CD14-positive monocyte (primary cell): ENCODE measurements at regions not wholly inside any gene's neighbourhood (a gene's known extent, or its start where the extent isn't known, plus 50 kb on each side); places are given as distances from the start of the nearest gene placed in this dataset.

Source experiments
- DNase-seq, 3 donors: peaks; one replicate each; pipeline ENCODE4 v3.0.0-alpha.2; 2011 to 2022
- H2AFZ ChIP-seq: 2 replicates; pipeline ENCODE4 v1.6.0; 2012; ENCODE audit warnings: mild to moderate bottlenecking, low read depth, low read length, inconsistent platforms; ENCODE audit not compliant: insufficient read depth, poor library complexity, severe bottlenecking
- H3K27ac ChIP-seq, 2 donors: 1 replicate in 1 of 2; 2 replicates in 1 of 2; pipeline ENCODE4 v1.5.1; 2012 to 2013; ENCODE audit warnings: low read length in 2 of 2, control low read depth in 1 of 2, inconsistent platforms in 1 of 2, low read depth in 1 of 2, mild to moderate bottlenecking in 1 of 2
- H3K27me3 ChIP-seq, 2 donors: one replicate each; pipeline versions ENCODE4 v1.6.0 to v1.6.1; 2011 to 2013; ENCODE audit warnings: low read length in 2 of 2; ENCODE audit not compliant: control insufficient read depth in 2 of 2, insufficient read depth in 2 of 2
- H3K36me3 ChIP-seq, 2 donors: replicated peaks in 1 of 2; 1 replicate in 1 of 2; 2 replicates in 1 of 2; pipeline versions ENCODE4 v1.5.1 to v1.6.1; 2012 to 2013; ENCODE audit warnings: low read length in 2 of 2, control low read depth in 1 of 2, inconsistent platforms in 1 of 2, mild to moderate bottlenecking in 1 of 2; ENCODE audit not compliant: insufficient read depth in 2 of 2, control insufficient read depth in 1 of 2
- H3K4me1 ChIP-seq, 2 donors: 1 replicate in 1 of 2; 2 replicates in 1 of 2; pipeline versions ENCODE4 v1.5.1 to v1.6.1; 2012 to 2013; ENCODE audit warnings: low read length in 2 of 2, control low read depth in 1 of 2, inconsistent platforms in 1 of 2, mild to moderate bottlenecking in 1 of 2, moderate library complexity in 1 of 2; ENCODE audit not compliant: insufficient read depth in 2 of 2, control insufficient read depth in 1 of 2
- H3K4me2 ChIP-seq: replicated peaks from 2 replicates; pipeline ENCODE3; 2012; ENCODE audit warnings: low read length, moderate library complexity, mild to moderate bottlenecking; ENCODE audit not compliant: poor library complexity, severe bottlenecking; ENCODE audit errors: extremely low read depth
- H3K4me3 ChIP-seq, 3 experiments: fragments of 200-600 bp in 1 of 3; sonication (generic) in 1 of 3; replicated peaks in 1 of 3; 1 replicate in 2 of 3; 2 replicates in 1 of 3; pipeline ENCODE4 v1.5.1; 2011 to 2013; ENCODE audit warnings: low read length in 3 of 3, mild to moderate bottlenecking in 3 of 3, control low read depth in 2 of 3, low read depth in 2 of 3, inconsistent platforms in 1 of 3, moderate library complexity in 1 of 3
- H3K79me2 ChIP-seq: 2 replicates; pipeline ENCODE4 v1.6.0; 2012; ENCODE audit warnings: mild to moderate bottlenecking, control low read depth, inconsistent platforms, low read length, moderate library complexity; ENCODE audit not compliant: insufficient read depth
- H3K9ac ChIP-seq: 2 replicates; pipeline ENCODE4 v1.6.0; 2017; ENCODE audit warnings: low read length, mild to moderate bottlenecking; ENCODE audit not compliant: insufficient read depth, poor library complexity, severe bottlenecking
- H3K9me3 ChIP-seq, 2 donors: replicated peaks in 1 of 2; 1 replicate in 1 of 2; 2 replicates in 1 of 2; pipeline versions ENCODE4 v1.5.1 to v1.6.1; 2012 to 2013; ENCODE audit warnings: low read length in 2 of 2, control low read depth in 1 of 2; ENCODE audit not compliant: control insufficient read depth in 1 of 2, insufficient read depth in 1 of 2
- H4K20me1 ChIP-seq: 2 replicates; pipeline ENCODE4 v1.6.0; 2012; ENCODE audit warnings: mild to moderate bottlenecking, low read length, control low read depth, moderate library complexity; ENCODE audit not compliant: insufficient read depth
- H3K27ac Mint-ChIP-seq, 7 donors: one replicate each; pipeline ENCODE4 v1.8.0; 2020; ENCODE audit warnings: mild to moderate bottlenecking in 7 of 7, mixed read lengths in 7 of 7, moderate library complexity in 6 of 7, inconsistent platforms in 2 of 7
- H3K27me3 Mint-ChIP-seq, 3 donors: one replicate each; pipeline ENCODE4 v1.8.0; 2021 to 2022; ENCODE audit warnings: low read depth in 3 of 3, mild to moderate bottlenecking in 3 of 3, mixed read lengths in 3 of 3, moderate library complexity in 3 of 3, inconsistent platforms in 1 of 3
- H3K36me3 Mint-ChIP-seq, 2 donors: one replicate each; pipeline ENCODE4 v1.8.0; 2020; ENCODE audit warnings: mixed read lengths in 2 of 2, inconsistent platforms in 1 of 2, mild to moderate bottlenecking in 1 of 2
- H3K4me1 Mint-ChIP-seq: one replicate; pipeline ENCODE4 v1.8.0; 2020; ENCODE audit warnings: mild to moderate bottlenecking, mixed read lengths
- H3K4me3 Mint-ChIP-seq, 2 donors: one replicate each; pipeline ENCODE4 v1.8.0; 2020; ENCODE audit warnings: mild to moderate bottlenecking in 2 of 2, mixed read lengths in 2 of 2, moderate library complexity in 1 of 2
- H3K9me3 Mint-ChIP-seq, 7 donors: one replicate each; pipeline ENCODE4 v1.8.0; 2020 to 2022; ENCODE audit warnings: mixed read lengths in 7 of 7, mild to moderate bottlenecking in 6 of 7, moderate library complexity in 6 of 7, inconsistent platforms in 2 of 7
- WGBS: methylation state at CpG from one replicate; pipeline ENCODE4 v1.1.5; 2013; ENCODE audit warnings: missing lambda C conversion rate; ENCODE audit not compliant: insufficient coverage; 5-methylcytosine and 5-hydroxymethylcytosine counted together
- intact Hi-C, 2 donors: fragments of 100-400 bp; cut with micrococcal nuclease; formaldehyde crosslinking; loops; one replicate each; pipeline versions ENCODE4 v1.15.0 to v1.15.1; 2023
- TF ChIP-seq, protein P1 (sequence below): fragments of 200-600 bp; IDR thresholded peaks from one replicate; pipeline ENCODE4 v1.8.0; 2022; ENCODE audit warnings: antibody characterized with exemption, mild to moderate bottlenecking

- Mint-ChIP-seq H3K4me3 (no peak overlapping the region), H3K9me3 (peaks cover 0 to 2% (median 0%) of the 10 kb centered on the region in 7 donors), H3K27me3 (peaks cover 0 to 3% (median 0%) of the 10 kb centered on the region in 3 donors), H3K36me3 (no peaks in the 10 kb centered on the region), H3K27ac (no peak overlapping the region), H3K4me1 (no peaks in the 10 kb centered on the region)
- Histone ChIP-seq H3K27ac (no peak overlapping the region), H3K27me3 (no peaks in the 10 kb centered on the region), H3K9ac (no peak overlapping the region), H3K4me3 (no peak overlapping the region), H3K79me2 (no peaks in the 10 kb centered on the region), H2AFZ (no peak overlapping the region), H3K4me2 (no peak overlapping the region), H3K36me3 (no peaks in the 10 kb centered on the region), H3K4me1 (no peaks in the 10 kb centered on the region), H4K20me1 (no peaks in the 10 kb centered on the region), H3K9me3 (no peaks in the 10 kb centered on the region)
- WGBS: no CpG with 5 or more reads among the region's 2 CpGs
- TF ChIP-seq, protein P1, sequence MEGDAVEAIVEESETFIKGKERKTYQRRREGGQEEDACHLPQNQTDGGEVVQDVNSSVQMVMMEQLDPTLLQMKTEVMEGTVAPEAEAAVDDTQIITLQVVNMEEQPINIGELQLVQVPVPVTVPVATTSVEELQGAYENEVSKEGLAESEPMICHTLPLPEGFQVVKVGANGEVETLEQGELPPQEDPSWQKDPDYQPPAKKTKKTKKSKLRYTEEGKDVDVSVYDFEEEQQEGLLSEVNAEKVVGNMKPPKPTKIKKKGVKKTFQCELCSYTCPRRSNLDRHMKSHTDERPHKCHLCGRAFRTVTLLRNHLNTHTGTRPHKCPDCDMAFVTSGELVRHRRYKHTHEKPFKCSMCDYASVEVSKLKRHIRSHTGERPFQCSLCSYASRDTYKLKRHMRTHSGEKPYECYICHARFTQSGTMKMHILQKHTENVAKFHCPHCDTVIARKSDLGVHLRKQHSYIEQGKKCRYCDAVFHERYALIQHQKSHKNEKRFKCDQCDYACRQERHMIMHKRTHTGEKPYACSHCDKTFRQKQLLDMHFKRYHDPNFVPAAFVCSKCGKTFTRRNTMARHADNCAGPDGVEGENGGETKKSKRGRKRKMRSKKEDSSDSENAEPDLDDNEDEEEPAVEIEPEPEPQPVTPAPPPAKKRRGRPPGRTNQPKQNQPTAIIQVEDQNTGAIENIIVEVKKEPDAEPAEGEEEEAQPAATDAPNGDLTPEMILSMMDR: no peak
- intact Hi-C loops: no loop called here
- no peak for DNase-seq
Observed at GRCh38 chr7:112997831-112998230, 88.8 kb downstream of the GPR85 start.

DNA sequence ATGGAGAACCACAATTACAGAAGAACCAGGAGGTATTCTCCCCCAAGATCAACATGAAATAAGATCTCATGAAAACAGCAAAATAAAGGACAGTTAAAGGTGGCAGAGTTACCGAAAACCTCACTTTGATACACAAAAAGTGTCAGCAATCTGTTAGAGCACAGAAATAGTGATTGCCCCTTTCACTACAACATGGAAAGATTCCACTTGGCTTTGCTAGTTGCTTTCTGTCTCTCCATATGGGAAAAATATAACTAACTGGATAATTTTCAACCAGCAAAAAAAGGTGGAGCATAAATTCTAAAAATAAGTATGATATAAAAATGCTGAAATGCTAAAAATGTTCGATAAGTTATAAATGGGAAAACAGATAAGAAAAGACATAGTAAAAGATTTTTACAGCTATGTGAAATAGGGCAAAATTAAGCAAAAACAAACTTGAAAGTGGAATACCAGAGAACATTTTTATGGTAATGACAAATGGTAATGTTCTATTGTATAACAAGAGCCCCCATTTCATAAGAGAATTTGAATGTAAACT lies 90.2 kb downstream of the GPR85 start:
- Histone ChIP-seq H3K4me2 (no peak overlapping the region), H3K9me3 (no peaks in the 10 kb centered on the region), H3K9ac (no peak overlapping the region), H3K79me2 (no peaks in the 10 kb centered on the region), H3K36me3 (no peaks in the 10 kb centered on the region), H4K20me1 (no peaks in the 10 kb centered on the region), H2AFZ (no peak overlapping the region), H3K4me3 (no peak overlapping the region), H3K27ac (no peak overlapping the region), H3K27me3 (no peaks in the 10 kb centered on the region), H3K4me1 (no peaks in the 10 kb centered on the region)
- intact Hi-C loops: no loop called here
- Mint-ChIP-seq H3K4me1 (no peaks in the 10 kb centered on the region), H3K36me3 (no peaks in the 10 kb centered on the region), H3K27me3 (peaks cover 0 to 3% (median 0%) of the 10 kb centered on the region in 3 donors), H3K27ac (no peak overlapping the region), H3K9me3 (peaks cover 0 to 2% (median 0%) of the 10 kb centered on the region in 7 donors), H3K4me3 (no peak overlapping the region)
- TF ChIP-seq, protein P1: no peak
- WGBS: 100% methylated on average over 1 of the region's 2 CpGs
- DNase-seq: no peak
